ENCODE measurements at regions not wholly inside any gene's neighbourhood (a gene's known extent, or its start where the extent isn't known, plus 50 kb on each side); places are given as distances from the start of the nearest gene placed in this dataset.

- TF ChIP-seq CTCF (IDR thresholded peaks at IDR 0.05; ENCODE audit: low read depth, low read length, poor library complexity, severe bottlenecking) (no peak), EZH2phosphoT487 (IDR thresholded peaks at IDR 0.05; ENCODE audit: borderline replicate concordance, low read length) (no peak)
Observed at GRCh38 chr2:210795506-210795905, 239.1 kb downstream of the CPS1 start.
